ENCODE measurements at regions not wholly inside any gene's neighbourhood (a gene's known extent, or its start where the extent isn't known, plus 50 kb on each side); places are given as distances from the start of the nearest gene placed in this dataset.
"Not testable (repeated sequence)": the region's sequence is repeated elsewhere in the genome, so short reads cannot be mapped to it uniquely, and the experiment has no call there.

DNA sequence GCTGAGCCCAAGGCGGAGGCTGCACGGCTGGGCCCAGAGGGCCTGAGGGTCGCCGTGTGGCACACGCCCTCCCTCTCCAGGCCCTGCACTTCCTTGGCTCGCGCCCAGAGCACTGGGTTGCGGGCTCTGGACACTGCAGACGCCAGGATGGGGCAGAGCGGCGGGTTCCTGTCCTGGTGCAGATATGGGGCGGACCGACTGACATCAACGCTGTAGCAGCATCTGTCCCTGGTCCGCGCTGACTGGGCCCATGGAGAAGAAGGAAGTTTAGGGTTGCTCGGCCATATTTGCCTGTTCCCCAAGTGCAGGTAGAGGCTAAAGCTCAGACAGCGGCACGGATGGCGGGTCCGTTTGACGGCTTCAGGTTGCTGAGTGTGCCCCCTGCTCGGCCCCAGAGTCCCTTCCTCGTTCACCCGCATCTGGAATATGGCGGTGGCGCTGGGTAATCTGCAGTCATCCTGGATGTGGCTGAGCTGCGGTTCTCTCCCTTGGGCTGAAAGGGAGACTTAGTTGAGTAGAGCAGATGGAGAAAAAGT is 116.1 kb downstream of the OR13A1 start:
- DNase-seq, result no peak

DNA sequence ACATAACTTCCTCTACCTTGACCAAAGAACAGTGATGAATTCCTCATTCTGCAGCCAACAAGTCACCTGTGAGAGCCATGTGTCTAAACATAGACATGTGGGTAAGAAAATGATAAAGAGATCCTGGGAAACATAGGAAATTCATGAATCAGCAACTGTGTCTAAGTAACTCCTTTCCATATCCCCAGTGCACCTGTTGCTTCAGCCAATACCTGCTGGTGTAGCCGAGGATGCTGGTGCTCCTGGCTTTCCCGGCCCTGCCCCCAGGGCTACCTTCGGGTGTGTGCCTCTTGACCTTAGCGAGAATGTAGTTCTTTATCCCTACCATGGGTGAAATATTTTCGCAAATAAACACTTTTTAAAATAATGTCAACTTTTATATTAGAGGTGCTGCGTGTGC is 114.1 kb downstream of the OR13A1 start:
- DNase-seq, result no peak

DNA sequence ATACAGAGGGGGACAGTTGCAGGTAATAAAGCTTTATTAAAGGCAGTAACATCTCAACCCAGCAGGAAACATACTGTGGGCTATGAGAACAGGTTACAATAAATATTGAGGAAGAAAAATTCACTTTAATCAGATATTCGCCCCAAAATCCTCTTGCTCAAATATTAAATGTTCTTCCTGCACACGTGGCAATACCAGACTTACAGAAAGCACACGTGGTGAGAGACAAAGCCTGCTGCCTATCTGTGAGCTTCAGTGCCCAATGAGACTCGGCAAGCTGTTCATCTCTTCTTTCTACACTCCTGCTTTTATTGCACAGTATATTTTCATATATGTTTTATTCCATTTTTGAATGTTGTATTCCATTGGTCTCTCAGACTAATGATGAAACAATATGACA is 113.2 kb downstream of the OR13A1 start:
- DNase-seq, result no peak

DNA sequence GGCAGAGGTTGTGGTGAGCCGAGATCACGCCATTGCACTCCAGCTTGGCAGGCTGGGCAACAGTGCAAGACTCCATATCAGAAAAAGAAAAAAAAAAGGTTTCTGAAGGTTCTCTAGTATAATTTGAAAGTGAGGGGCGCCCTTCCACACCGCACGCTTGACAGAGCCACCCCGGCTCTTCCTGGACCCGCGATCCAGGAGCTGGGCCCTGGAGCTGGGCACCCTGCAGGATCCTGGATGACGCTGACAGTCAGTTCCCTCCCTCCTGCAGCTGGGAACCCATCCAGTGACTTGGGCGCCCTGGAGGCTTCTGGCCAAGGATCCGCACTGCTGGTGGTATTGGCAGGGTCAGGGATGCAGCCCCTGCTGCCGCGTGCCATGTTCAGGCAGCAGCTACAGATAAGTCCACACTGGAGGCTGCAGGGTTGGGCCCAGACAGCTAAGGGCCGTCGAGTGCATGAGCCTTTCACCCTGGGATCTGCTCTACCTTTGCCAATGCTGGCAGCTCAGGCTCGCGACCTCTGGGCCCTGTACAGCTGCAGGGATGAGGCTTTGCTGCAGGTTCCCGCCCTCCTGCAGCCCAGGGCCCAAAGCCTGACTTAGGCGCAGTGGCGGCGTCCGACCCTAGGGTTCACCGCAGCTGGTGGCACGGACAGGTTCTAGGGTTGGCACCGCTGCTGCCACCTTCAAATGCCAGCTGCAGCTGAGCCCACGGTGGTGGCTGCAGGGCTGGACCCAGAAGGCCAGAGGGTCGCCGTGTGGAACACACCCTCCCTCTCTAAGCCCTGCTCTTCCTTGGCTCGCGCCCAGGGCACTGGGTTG is 110.2 kb downstream of the OR13A1 start:
- no peak for DNase-seq

DNA sequence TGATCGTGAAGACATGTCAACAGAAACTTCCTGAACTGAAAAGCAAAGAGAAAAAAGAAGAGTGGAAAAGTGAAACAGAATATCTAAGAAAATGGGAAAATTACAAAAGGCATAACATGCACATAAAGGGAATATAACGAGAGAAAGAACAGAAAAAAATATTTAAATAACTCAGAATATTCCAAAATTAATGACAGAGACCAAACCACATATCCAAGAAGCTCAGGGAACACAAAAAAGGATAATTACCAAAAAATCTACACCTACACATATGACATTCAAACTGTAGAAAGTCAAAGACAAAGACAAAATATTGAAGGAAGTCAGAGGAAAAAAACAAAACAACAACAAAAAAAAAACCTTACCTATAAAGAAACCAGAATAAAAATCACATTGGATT is 105.5 kb downstream of the OR13A1 start:
- DNase-seq, result no peak

DNA sequence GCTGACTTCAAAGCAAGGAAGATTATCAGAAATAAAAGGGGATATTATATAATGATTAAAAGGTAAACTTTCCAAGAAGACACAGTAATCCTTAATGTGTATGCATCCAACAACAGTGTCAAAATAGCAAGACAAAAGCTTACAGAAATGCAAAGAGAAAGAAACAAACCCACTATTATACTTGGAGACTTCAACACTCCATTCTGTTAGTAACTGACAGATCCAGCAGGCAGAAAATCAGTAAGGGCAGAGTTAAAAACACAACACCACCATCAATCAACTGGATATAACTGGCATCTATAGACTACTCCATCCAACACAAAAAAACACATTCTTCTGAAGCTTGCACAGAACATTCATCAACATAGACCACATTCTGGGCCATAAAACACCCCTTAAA is 103.8 kb downstream of the OR13A1 start:
- no peak for DNase-seq

DNA sequence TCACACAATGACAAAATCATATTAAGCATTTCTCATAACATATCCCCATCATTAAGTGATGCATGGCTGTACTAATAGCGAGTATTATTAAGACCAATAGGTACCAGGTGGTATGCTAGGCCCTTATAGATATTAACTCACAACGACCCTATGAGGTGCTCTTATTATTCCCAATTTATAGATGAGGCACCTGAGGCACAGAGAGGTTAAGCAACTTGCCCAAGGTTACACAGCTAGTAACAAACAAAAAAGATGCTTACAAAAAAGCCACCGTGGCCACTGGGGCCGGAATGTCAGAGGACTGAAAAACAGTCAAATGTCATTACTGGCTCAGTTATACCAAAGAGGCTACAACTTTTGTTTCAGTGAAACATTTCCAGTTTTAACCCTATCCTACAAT is 96.0 kb downstream of the OR13A1 start:
- no peak for DNase-seq

DNA sequence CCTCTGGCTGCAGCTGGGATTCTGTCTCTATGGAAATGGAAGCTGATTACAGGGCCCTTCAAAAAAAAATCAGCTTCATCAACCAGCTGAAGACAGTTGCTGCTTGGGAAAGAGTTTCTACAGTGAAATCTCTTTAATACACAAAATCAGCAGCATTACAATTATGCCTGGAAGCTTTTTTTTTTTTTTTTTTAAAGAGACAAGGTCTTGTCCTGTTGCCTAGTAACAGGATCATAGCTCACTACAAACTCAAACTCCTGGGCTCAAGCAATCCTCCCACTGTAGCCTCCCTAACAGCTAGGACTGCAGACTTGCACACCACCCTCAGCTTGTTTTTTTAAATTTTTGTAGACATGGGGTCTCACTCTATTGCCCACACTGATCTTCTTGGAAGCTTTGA is 94.5 kb downstream of the OR13A1 start:
- no peak for DNase-seq

DNA sequence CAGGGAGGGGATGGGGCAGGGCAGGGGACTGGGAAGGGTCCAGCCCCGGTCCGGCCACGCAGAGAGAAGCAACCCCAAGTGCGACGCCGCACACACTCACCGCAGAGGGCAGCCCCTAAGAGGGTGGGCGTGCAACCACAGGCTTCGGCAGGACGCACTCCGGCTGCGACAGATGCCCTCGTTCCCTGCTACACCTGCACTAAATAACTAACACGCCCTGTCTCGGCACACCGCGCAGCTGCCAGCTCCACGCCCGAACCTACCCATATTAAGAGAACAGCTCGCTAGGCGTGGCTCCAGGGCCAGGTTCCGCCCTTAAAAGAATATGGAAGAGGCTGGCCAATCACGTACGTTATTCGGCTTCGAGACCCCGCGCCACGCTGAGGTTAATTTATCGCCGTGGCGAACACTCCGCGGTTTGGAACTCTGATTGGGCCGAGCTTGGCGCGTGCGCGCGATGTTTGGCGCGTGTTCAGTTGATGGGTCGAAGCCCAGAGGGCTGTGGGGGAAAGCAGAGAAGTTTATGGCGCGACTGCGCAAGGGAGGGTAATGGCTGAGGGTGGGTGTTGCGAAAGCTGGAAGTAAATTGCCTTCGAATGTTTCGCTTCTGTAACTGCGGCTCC is 91.1 kb downstream of the OR13A1 start:
- DNase-seq, result no peak

DNA sequence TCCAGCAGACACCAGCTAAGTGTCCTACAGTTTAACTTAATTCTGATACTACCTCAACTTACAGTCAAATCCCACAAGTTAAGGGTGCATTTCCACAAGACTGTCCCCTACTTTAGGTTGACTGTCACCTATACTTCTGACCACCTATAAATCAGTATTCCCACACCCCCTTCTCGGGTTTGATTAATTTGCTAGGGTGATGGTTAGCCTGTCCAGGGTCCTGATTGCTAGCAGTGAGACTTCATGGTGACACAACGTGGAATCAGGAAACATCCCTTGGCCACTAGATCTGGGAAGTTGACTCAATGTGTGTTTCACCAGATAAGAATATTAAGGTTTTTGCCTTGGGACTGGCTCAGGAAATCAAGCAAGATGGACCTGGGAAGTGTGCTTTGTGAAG is 88.4 kb downstream of the OR13A1 start:
- no peak for DNase-seq

DNA sequence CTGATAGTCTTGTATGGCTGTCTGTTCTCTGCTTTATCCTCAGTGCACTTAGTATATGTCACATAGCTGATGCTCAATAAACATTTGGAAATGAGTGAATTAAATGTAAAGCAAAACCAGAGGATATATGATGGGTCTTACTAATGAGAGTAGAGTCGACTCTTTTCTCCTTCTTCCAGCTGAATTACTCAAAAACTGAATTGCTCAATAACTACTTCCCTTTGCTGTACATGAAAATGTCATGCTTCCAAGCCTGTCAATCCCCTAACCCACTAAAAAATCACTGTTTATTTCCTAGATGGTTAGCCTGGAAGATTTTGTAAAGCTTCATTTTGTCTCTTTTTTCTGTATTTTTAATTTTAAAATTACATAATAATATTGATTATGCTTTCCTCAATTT is 88.0 kb downstream of the OR13A1 start:
- DNase-seq, result no peak

DNA sequence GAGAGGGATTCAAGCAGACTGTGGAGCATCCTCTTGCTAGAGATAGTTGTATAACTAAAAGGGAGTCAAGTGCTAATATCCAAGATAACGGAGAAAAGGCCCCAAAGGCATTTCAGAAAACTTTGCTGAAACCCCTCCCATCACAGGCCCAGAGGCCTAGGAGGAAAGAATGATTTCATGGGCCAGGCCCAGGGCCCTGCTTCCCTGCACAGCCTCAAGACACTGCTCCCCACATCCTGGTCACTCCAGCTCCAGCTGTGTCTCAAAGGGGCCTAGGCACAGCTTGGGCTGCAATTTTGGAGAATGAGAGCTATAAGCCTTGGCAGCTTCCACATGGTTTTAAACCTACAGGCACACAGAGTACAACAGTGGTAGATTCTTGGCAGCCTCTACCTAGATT is 85.6 kb downstream of the OR13A1 start:
- DNase-seq, result no peak

DNA sequence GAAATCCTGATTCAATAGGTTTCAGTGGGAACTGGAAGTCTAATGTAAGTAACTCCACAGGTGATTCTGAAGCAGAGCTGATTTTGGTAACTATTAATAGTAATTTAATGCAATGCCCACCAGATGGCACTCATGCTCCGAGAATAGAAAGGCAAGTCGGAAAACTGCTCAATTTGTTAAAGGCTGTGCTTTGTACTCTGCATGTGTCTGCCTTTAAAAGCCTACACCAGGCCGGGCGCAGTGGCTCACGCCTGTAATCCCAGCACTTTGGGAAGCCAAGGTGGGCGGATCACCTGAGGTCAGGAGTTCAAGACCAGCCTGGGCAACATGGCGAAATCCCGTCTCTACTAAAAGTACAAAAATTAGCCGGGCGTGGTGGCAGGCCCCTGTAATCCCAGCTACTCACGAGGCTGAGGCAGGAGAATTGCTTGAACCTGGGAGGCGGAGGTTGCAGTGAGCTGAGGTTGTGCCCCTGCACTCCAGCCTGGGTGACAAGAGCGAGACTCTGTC is 80.1 kb downstream of the OR13A1 start:
- peak; percentile 61 for DNase-seq

DNA sequence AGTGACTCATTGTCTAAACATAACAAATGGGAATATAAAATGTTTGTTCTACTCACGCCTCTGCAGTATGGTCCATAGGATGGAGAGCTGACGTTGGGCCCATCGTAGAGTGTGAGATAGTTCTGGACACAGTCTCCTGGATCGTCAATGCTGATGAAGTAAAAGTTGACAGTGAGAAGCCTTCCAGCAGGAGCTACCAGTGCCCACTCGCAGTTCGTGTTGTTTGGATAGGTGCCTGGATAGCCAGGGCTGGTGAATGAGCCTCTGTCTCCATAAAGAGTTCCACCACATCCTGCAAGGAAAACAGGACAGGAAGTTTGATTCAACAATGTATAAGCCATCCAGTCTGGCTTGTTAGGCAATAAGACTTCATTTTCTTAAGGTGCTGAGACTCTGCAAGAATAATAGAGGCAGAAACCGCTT is 79.6 kb downstream of the OR13A1 start:
- no peak for DNase-seq

DNA sequence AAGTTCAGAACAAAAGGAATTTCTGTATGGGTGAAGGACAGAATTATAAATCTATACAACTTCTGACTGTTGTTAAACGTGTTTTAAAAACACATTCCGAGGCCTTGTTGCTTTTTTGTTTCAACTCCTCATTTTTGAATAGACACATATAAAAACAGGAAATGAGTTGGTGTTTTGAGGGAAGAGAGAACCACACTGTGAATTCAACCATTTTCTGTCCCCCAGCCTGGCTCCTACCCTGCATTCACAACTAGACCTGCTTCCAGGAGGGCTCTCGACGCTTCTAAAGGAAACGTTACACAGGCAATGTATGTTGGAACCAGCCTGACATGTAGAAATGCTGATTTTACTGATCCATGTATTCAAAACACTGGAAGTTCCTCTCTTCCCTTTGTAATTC is 76.5 kb downstream of the OR13A1 start:
- DNase-seq, result no peak

DNA sequence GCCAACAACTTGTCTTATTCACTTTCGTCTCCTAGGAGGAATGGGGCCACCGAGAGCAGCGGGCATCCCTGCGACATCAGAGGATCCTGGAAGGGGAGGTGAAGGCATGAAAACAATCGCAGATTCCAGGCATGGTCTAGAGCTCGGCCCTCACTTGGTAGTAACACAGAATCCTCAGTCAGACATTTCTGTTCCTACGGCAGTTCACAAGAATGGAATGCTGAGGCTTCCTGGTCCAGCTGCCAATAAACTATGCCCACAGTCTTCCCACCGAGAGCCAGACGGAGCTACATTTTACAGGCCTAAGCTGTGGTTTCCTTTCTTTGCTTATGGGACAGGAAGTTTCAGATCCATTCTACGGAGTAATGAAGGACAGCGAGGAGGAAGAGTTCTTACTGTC is 75.8 kb downstream of the OR13A1 start:
- DNase-seq, result no peak

DNA sequence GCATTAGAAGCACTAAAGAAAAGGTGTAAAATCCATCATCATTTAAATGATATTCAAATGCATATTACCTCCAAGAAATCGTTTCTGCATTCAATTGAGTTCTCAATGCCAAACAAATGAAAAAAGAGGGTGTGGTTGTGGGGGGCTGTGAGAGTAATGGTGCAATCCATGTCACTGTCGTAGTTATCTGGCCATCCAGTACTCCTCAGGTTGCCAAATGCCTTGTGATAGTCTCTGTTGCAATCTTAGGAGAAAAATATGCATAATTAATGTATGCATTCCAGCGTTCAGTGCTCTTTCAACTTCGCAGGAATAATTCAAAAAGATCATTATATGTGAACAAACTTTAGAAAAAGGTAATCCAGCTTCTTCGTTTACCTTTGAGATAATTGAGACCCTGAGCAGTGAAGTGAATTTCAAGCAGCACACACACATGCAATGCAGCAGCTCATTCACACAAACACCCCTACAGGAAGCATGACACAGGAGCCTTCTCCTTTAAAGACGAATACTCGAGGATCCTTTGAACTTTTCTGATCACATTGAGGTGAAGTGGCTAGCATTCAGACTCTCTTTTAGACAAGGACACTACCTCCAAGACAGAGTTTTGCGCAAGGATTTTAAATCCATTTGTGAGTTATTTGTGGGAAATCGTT is 73.4 kb downstream of the OR13A1 start:
- DNase-seq, result no peak

DNA sequence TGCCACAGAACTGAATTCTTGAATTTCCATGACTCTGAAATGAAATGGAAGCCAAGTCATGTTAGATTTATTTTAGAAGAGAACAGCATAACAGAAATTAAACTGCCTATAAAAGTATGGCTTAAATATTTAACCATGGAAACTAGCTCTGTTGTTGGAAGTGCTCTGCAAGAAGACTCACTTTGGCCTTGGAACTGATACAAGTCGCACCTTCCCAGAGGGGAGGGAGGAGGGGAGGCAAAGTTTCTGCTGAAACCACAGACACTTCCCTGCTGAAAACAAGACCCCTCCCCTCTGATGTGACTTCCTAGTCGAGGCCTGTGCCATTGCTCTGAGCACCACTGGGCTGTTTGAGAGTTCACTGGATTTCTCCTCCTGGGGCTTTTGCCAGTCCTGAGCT is 72.1 kb downstream of the OR13A1 start:
- no peak for DNase-seq

DNA sequence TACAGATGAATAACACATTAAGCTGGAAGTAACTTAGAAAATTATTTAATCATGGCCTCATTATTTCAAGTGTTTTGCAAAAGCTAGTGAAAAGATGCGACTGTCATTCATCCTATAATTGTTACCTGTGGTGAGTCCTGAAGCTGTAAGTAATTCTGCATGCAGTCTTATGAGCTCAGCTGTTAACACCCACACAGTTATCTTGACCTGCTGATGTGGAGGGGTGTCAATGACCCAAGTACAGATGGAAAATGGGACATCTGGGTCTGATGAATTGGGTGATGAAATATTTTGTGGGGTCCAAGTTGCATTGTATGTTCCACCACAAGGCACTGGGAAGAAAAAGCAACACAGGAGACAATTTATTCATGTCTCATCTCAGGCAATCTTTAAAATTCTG is 68.9 kb downstream of the OR13A1 start:
- no peak for DNase-seq

DNA sequence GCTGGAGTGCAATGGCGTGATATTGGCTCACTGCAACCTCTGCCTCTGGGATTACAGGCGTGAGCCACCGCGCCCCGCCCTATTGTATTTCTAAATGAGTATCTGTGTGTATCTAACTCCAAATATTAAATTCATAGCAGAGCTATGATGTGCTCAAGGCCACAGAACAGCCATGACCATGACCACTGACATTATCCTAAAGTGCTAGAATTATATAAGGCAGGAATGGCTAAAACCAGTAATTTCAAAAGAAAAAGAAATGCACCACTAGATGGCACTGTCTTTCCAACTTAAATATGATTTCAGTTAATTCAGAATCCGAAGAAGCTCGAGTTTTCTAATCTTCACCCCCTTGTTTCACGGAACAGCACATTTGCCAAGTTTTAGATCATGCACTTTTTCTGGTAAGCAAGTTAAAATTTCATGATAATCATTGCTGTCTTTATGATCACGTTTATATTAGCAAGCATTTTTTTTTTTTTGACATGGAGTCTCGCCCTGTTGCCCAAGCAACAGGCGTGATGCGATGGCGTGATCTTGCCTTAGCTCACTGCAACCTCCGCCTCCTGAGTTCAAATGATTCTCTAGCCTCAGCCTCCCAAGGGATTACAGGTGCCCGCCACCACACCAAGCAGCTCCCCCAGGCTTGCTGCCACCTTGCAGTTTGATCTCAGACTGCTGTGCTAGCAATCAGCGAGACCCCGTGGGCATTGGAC is 65.3 kb downstream of the OR13A1 start:
- DNase-seq, result peak; percentile 20

DNA sequence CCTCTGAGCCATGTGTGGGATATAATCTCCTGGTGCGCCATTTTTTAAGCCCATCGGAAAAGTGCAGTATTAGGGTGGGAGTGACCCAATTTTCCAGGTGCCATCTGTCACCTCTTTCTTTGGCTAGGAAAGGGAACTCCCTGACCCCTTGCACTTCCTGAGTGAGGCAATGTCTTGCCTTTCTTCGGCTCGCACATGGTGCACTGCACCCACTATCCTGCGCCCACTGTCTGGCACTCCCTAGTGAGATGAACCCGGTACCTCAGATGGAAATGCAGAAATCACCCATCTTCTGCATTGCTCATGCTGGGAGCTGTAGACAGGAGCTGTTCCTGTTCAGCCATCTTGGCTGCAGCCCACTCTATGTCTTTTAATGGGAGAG is 64.7 kb downstream of the OR13A1 start:
- DNase-seq, result not testable (repeated sequence)

All from NCI-H1105 (cell line).